ENCODE measurements at regions not wholly inside any gene's neighbourhood (a gene's known extent, or its start where the extent isn't known, plus 50 kb on each side); places are given as distances from the start of the nearest gene placed in this dataset.
"Not testable (repeated sequence)": the region's sequence is repeated elsewhere in the genome, so short reads cannot be mapped to it uniquely, and the experiment has no call there.

DNA sequence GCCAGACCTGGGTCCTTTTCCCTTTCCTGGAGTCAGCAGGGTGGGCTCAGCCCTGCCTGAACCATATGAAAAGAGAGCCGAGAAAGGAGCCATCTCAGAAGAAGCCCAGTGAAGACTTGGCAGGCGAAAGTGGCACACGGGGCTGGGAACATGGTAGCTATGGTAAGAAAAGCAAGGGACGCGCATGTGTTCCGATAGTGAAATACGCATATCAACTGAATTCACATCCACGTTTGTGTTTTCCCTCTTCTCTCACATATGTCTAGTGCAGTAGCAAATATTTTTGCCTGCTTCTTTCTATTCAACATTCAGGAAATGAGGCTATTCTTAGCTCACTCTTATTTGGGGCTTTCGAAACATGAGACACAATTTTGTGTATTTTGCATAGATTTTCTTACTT is 54.1 kb upstream of the PEG3 start:
- no peak for DNase-seq

- DNase-seq, result no peak
Observed at GRCh38 chr19:56896095-56896494, 55.6 kb upstream of the PEG3 start.

DNA sequence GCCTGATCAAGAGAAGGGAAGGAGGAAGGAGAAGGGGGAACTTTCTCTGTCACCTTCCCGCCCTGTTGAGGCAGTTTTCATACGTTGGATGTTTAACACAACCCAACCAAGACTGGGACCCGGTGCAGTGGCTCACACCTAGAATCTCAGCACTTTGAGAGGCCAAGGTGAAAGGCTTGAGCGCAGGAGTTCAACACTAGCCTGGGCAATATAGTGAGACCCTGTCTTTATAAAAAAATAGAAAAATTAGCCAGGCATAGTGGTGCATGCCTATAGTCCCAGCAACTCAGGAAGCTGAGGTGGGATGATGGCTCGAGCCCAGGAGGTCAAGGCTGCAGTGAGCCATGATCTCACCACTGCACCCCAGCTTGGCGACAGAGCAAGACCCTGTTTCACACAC is 59.4 kb upstream of the PEG3 start:
- no peak for DNase-seq

- no peak for DNase-seq
Observed at GRCh38 chr19:56900573-56901097, 60.1 kb upstream of the PEG3 start.

DNA sequence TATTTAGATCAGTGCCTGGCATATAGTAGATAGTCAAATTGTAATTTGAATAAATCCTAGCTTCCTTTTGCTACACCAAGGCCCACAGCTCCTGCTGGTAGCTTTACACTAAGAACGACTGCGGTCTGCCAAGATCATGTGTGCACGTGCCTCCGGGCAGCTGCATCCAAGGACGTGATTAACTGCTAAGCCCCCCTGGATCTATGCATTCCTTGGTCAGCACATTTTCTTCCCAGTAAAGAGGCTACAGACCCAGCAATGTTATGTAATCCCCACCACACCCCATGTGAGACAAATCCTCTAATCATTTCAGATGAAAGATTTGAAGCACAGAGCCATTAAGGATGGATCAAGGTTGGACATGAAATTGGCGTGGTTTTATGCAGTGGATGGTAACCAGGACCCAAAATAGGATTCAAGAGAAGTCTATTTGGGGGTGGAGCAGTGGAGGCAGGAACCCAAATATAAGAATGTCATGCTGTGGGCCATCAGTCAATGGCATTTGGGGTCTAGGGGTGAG is 65.2 kb upstream of the PEG3 start:
- no peak for DNase-seq

- DNase-seq, result no peak
Observed at GRCh38 chr19:56912401-56913112, 72.0 kb upstream of the PEG3 start.

GRCh38 chr19:56913113-56913455 is 72.6 kb upstream of the PEG3 start:
- not testable (repeated sequence) for DNase-seq

DNA sequence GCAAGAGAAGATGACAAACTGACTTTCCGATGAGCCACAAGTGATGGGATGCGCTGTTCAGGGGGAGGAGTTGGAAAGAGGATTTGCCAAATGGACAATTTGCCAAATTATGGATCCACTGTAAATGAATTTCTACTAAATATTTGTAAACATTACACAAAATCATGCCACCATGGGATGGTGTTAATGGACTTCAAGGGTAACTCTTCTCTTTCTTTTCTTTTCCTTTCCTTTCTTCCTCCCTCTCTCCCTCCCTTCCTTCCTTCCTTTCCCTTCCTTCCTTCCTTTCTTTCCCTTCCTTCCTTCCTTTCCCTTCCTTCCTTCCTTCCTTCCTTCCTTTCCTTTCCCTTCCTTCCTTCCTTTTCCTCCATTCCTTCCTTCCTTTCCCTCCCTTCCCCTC is 76.0 kb upstream of the PEG3 start:
- DNase-seq, result no peak

DNA sequence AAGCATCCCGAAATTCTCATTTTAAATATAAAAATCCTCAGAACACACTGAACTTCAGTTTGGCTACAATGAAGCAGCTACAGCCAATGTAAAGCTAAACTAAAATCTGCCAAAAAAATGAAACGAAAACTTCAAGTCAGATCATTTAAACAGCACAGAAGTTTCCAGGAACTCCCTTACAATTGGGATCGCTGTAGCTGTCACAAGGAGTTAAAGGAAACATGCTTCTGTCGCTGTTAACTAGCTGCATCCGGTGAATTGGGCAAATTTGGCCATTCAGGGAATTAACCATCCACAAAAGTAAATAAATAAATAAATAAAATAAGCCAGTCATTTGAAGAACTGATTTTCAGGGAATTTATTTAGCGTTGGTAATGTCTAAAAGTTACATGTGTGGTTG is 77.0 kb upstream of the PEG3 start:
- no peak for DNase-seq

- DNase-seq, result no peak
Observed at GRCh38 chr19:56917998-56918397, 77.5 kb upstream of the PEG3 start.

- DNase-seq, result no peak
Observed at GRCh38 chr19:56918682-56919307, 78.3 kb upstream of the PEG3 start.

GRCh38 chr19:56919308-56919995 is 78.9 kb upstream of the PEG3 start:
- DNase-seq, result no peak

GRCh38 chr19:56926094-56926493 is 85.6 kb upstream of the PEG3 start:
- not testable (repeated sequence) for DNase-seq

DNA sequence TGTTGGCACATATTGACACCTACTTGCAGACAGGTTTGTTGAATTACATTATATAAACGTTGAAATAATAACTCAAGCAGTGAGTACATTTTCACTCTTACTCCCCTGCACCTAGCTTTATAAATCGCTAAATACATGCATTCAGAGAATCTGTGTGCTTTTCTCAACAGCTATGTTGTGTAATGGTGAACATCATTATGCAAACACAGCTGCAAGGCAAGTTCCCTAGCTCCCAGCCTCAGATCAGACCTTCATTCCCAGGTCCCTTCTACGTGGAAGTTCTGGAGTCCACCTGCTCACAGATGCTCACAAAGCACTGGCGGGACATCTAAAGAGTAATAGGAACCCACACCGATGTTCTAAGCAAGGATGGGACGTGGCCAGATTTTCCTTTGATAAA is 86.8 kb upstream of the PEG3 start:
- no peak for DNase-seq

DNA sequence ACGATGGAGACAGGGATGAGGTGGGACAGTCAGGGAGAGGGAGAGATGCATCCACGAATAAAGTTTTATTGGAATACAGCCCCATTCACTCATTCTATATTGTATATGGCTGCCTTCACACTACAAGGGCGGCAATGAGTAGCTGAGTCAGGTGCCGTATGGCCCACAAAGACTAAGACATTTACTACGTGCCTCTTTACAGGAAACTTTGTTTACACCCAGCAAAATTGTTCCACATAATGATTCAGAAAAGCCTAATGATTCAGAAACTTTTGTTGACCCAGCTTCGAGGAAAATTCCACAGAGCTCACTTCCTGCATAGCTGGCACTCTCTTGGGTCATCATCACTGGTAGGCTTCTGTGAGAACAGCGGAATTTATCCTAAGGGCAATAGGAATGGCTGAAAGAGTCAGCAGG is 87.3 kb upstream of the PEG3 start:
- DNase-seq, result no peak

- no peak for DNase-seq
Observed at GRCh38 chr19:56930647-56931535, 90.4 kb upstream of the PEG3 start.

DNA sequence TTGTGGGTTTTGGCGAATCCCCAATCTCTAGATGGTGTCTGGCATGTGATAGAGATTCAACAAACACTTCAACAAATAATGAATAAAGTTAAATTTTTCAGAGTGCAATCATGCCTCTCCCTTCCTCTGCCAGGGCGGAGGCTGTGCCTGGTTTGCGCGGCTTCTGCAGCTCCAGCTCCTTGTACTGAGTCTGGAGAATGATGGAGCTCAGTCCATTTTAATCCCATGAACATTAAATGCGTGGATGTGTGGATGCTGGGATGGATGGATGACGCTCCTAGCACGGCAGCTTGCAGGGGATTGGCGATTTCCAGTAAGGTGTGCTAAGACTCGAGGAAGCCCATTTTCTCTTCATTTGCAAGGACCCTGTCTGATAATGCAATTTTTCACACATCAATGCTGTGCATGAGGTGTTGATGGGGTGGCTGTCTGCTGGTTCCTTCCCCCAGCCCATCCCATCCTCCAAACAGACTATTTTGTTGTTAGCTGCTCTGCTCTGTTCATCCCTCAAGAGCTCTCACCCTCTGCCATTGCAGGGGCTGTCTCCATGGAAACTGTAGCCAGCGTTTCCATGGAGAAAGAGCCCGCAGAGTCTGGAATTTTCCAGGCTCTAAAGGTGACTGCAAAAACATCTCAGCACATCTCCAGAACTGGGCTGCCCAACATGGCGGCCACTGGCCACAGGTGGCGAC is 92.6 kb upstream of the PEG3 start:
- no peak for DNase-seq

- no peak for DNase-seq
Observed at GRCh38 chr19:56934438-56935090, 94.0 kb upstream of the PEG3 start.

- DNase-seq, result no peak
Observed at GRCh38 chr19:56939951-56940350, 99.4 kb upstream of the PEG3 start.

DNA sequence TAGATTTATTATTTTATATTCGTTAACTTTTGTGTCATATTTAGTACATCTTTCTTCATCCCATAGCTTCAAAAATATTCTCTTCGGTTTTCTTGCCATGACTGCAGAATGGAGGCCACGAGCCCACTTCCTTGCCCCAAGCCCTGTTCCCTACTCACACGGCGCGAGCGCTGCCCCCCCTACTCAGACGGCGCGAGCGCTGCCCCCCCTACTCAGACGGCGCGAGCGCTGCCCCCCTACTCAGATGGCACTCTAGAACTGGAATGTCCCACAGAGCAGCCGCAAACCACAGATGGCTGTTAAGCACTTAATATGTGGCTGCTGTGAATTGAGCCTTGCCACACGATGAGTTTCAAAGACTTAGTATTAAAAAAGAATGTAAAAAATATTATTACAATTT is 102.2 kb upstream of the PEG3 start:
- DNase-seq, result peak; percentile 5

DNA sequence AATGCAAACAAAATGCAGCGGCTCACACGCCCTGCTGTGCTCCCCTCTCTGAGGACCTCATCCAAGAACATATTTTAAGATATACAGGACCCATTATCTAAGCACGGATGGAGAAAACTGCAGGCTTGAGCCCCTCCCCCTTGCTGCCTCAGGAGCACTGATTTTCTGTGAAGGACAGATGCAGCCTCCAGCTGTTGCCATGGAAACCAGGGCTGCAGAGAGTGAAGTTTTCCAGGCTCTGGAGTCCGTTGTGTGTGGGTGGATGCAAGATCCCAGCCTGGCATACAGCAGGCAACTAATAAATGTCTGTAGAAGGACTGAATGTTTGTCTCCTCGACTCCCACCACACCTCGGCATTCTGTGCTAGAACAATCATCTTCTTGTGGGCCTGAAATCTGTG is 105.6 kb upstream of the PEG3 start:
- no peak for DNase-seq

- no peak for DNase-seq
Observed at GRCh38 chr19:56947206-56947605, 106.7 kb upstream of the PEG3 start.
